SK-N-SH (cell line): ENCODE measurements at regions not wholly inside any gene's neighbourhood (a gene's known extent, or its start where the extent isn't known, plus 50 kb on each side); places are given as distances from the start of the nearest gene placed in this dataset.

ENCODE experiments used
- CTCF ChIA-PET: fragments of 300-600, 350-600 bp; formaldehyde crosslinking; extraction: SDS; loops from one replicate; lab custom pipeline; 2021; lab: Yijun Ruan, JAX
- POLR2A ChIA-PET: fragments of 350-600 bp; sonication (Branson Sonifier 250); formaldehyde crosslinking; extraction: SDS; loops from one replicate; lab custom pipeline; 2020; ENCODE audit warnings: antibody characterized with exemption, inconsistent platforms; lab: Yijun Ruan, JAX
- DNase-seq: peaks from one replicate; pipeline ENCODE4 v3.0.0; 2012
- H2AFZ ChIP-seq: fragments of 200-600 bp; sonication (generic); 2 replicates; pipeline ENCODE4 v1.8.1; 2016; ENCODE audit warnings: antibody characterized with exemption, mild to moderate bottlenecking, low read depth
- H3F3A ChIP-seq: fragments of 200-600 bp; sonication (generic); replicated peaks from 2 replicates; pipeline ENCODE3; 2016; ENCODE audit warnings: antibody characterized with exemption, mild to moderate bottlenecking; ENCODE audit not compliant: insufficient read depth
- H3K27ac ChIP-seq, 2 experiments: fragments of 200-500 bp in 1 of 2; fragments of 200-600 bp in 1 of 2; sonication (Bioruptor generic) in 1 of 2; sonication (generic), shearing (Covaris generic) in 1 of 2; 2 replicates each; pipeline versions ENCODE4 v1.5.1 to v1.6.1; 2014 to 2016; ENCODE audit warnings: low read depth in 2 of 2, inconsistent platforms in 1 of 2, low read length in 1 of 2, mild to moderate bottlenecking in 1 of 2, mixed read lengths in 1 of 2
- H3K27me3 ChIP-seq: fragments of 200-600 bp; sonication (generic), shearing (Covaris generic); 2 replicates; pipeline ENCODE4 v1.6.1; 2016; ENCODE audit warnings: mixed run types; ENCODE audit not compliant: insufficient read depth
- H3K36me3 ChIP-seq, 2 experiments: fragments of 200-500 bp in 1 of 2; fragments of 200-600 bp in 1 of 2; sonication (Bioruptor generic) in 1 of 2; sonication (generic) in 1 of 2; replicated peaks in 1 of 2; 2 replicates each; pipeline versions ENCODE3 to v1.5.1; 2014 to 2016; ENCODE audit warnings: low read length in 1 of 2, mild to moderate bottlenecking in 1 of 2; ENCODE audit not compliant: insufficient read depth in 2 of 2, control insufficient read depth in 1 of 2
- H3K4me1 ChIP-seq, 2 experiments: fragments of 200-500 bp in 1 of 2; fragments of 200-600 bp in 1 of 2; sonication (Bioruptor generic) in 1 of 2; sonication (generic), shearing (Covaris generic) in 1 of 2; 2 replicates each; pipeline versions ENCODE4 v1.5.1 to v1.6.1; 2014 to 2016; ENCODE audit warnings: low read depth in 1 of 2, low read length in 1 of 2, mixed run types in 1 of 2; ENCODE audit not compliant: insufficient read depth in 2 of 2, control insufficient read depth in 1 of 2
- H3K4me2 ChIP-seq: fragments of 200-600 bp; sonication (generic), shearing (Covaris generic); 2 replicates; pipeline ENCODE4 v1.6.1; 2017; ENCODE audit warnings: mixed run types
- H3K4me3 ChIP-seq, 2 experiments: fragments of 200-500 bp in 1 of 2; fragments of 200-600 bp in 1 of 2; sonication (Bioruptor generic) in 1 of 2; sonication (generic), shearing (Covaris generic) in 1 of 2; 2 replicates each; pipeline versions ENCODE4 v1.5.1 to v1.8.1; 2014 to 2016; ENCODE audit warnings: low read depth in 2 of 2, inconsistent platforms in 1 of 2, low read length in 1 of 2, mild to moderate bottlenecking in 1 of 2, mixed read lengths in 1 of 2, moderate library complexity in 1 of 2
- H3K79me2 ChIP-seq: fragments of 200-600 bp; sonication (generic); 2 replicates; pipeline ENCODE4 v1.8.1; 2017; ENCODE audit warnings: mild to moderate bottlenecking; ENCODE audit not compliant: insufficient read depth
- H3K9ac ChIP-seq: fragments of 200-600 bp; sonication (generic); 2 replicates; pipeline ENCODE4 v1.6.1; 2017; ENCODE audit warnings: mixed run types
- H3K9me2 ChIP-seq: fragments of 200-600 bp; sonication (generic); 2 replicates; pipeline ENCODE4 v1.6.1; 2017; ENCODE audit warnings: mixed run types
- H3K9me3 ChIP-seq: fragments of 200-600 bp; sonication (generic); 2 replicates; pipeline ENCODE4 v1.6.1; 2017; ENCODE audit warnings: mixed run types, mild to moderate bottlenecking, moderate library complexity
- H4K20me1 ChIP-seq: fragments of 200-600 bp; sonication (generic); 2 replicates; pipeline ENCODE4 v1.6.1; 2017; ENCODE audit warnings: mild to moderate bottlenecking, mixed run types; ENCODE audit not compliant: insufficient read depth
- FOXJ3 ChIP-seq: sonication (generic); formaldehyde crosslinking; IDR thresholded peaks from 2 replicates; pipeline ENCODE4 v1.5.1; 2020; ENCODE audit warnings: mild to moderate bottlenecking, missing genetic modification reagents
- FOXM1 ChIP-seq: IDR thresholded peaks from 2 replicates; pipeline ENCODE4 v1.4.0; 2012; ENCODE audit warnings: low read depth, mild to moderate bottlenecking
- MEF2A ChIP-seq: IDR thresholded peaks from 2 replicates; pipeline ENCODE4 v1.4.0; 2012; ENCODE audit warnings: low read depth, borderline replicate concordance
- MXI1 ChIP-seq: IDR thresholded peaks from 2 replicates; pipeline ENCODE4 v1.6.1; 2012; ENCODE audit warnings: mild to moderate bottlenecking, low read depth, low read length, improper control_type of control experiment
- NFIC ChIP-seq: IDR thresholded peaks from 2 replicates; pipeline ENCODE4 v1.4.0; 2012; ENCODE audit warnings: borderline replicate concordance
- POLR2AphosphoS5 ChIP-seq: IDR thresholded peaks from 2 replicates; pipeline ENCODE4 v1.6.1; 2012; ENCODE audit warnings: low read depth, low read length
- RCOR1 ChIP-seq: fragments of 150-350 bp; IDR thresholded peaks from 2 replicates; pipeline ENCODE4 v1.6.1; 2017; ENCODE audit warnings: antibody characterized with exemption, low read length
- SIN3A ChIP-seq: IDR thresholded peaks from 2 replicates; pipeline ENCODE4 v1.6.1; 2012; ENCODE audit warnings: low read depth, mild to moderate bottlenecking, low read length, moderate library complexity, borderline replicate concordance
- SMC3 ChIP-seq: IDR thresholded peaks from 2 replicates; pipeline ENCODE4 v1.6.1; 2012; ENCODE audit warnings: low read depth, low read length, improper control_type of control experiment
- TEAD4 ChIP-seq: IDR thresholded peaks from 2 replicates; pipeline ENCODE4 v1.4.0; 2012; ENCODE audit warnings: mild to moderate bottlenecking, borderline replicate concordance; ENCODE audit not compliant: insufficient read depth
- WGBS: methylation state at CpG from one replicate; pipeline ENCODE4 v1.1.6; 2017; ENCODE audit warnings: low lambda C conversion rate; 5-methylcytosine and 5-hydroxymethylcytosine counted together
- TF ChIP-seq, protein P1 (sequence below): fragments of 200-600 bp; sonication (generic); IDR thresholded peaks from 2 replicates; pipeline ENCODE4 v1.6.1; 2017; ENCODE audit warnings: antibody characterized with exemption, mild to moderate bottlenecking, moderate library complexity
- TF ChIP-seq, protein P2 (sequence below): IDR thresholded peaks from 2 replicates; pipeline ENCODE4 v1.4.0; 2012; ENCODE audit warnings: low read depth, borderline replicate concordance
- TF ChIP-seq, protein P3 (sequence below): IDR thresholded peaks from 2 replicates; pipeline ENCODE4 v1.6.1; 2012; ENCODE audit warnings: mild to moderate bottlenecking, low read depth, low read length, moderate library complexity
- TF ChIP-seq, protein P4 (sequence below): IDR thresholded peaks from 2 replicates; pipeline ENCODE4 v1.4.0; 2012; ENCODE audit warnings: low read depth, borderline replicate concordance

DNA sequence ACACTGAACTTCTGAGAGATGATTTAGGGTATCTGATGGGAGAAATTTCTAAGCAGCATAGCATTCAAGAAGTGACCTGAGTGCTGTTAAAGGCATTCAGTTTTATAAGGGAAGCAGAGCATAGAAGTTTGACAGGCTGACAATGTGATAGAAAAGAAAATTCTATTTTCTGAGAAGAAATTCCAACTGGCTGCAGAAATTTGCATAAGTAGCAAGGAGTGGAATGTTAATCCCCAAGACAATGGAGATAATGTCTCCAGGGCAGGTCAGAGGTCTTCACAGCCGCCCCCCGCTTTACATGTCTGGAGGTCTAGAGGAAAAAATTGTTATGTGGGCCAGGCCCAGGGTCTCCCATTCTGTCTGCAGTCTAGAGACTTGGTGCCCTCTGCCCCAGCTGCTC, 1361.8 kb upstream of the EYS start:
- WGBS: 72% methylated on average over 2 of the region's 2 CpGs
- no peaks in the 10 kb centered on the region for H3F3A ChIP-seq
- H4K20me1 ChIP-seq: no peaks in the 10 kb centered on the region
- no peaks in the 10 kb centered on the region for H3K9me2 ChIP-seq
- H3K27ac ChIP-seq: no peak overlapping the region
- no peaks in the 10 kb centered on the region for H3K27me3 ChIP-seq
- CTCF ChIA-PET: no interaction called here
- POLR2A ChIA-PET: no interaction called here
- no peak overlapping the region for H3K9ac ChIP-seq
- TF ChIP-seq, protein P1, sequence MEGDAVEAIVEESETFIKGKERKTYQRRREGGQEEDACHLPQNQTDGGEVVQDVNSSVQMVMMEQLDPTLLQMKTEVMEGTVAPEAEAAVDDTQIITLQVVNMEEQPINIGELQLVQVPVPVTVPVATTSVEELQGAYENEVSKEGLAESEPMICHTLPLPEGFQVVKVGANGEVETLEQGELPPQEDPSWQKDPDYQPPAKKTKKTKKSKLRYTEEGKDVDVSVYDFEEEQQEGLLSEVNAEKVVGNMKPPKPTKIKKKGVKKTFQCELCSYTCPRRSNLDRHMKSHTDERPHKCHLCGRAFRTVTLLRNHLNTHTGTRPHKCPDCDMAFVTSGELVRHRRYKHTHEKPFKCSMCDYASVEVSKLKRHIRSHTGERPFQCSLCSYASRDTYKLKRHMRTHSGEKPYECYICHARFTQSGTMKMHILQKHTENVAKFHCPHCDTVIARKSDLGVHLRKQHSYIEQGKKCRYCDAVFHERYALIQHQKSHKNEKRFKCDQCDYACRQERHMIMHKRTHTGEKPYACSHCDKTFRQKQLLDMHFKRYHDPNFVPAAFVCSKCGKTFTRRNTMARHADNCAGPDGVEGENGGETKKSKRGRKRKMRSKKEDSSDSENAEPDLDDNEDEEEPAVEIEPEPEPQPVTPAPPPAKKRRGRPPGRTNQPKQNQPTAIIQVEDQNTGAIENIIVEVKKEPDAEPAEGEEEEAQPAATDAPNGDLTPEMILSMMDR: no peak
- TF ChIP-seq, protein P2, sequence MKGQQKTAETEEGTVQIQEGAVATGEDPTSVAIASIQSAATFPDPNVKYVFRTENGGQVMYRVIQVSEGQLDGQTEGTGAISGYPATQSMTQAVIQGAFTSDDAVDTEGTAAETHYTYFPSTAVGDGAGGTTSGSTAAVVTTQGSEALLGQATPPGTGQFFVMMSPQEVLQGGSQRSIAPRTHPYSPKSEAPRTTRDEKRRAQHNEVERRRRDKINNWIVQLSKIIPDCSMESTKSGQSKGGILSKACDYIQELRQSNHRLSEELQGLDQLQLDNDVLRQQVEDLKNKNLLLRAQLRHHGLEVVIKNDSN: no peak
- TF ChIP-seq TEAD4 (no peak), RCOR1 (no peak), POLR2AphosphoS5 (no peak), MXI1 (no peak), FOXJ3 (CRISPR knock-in tag) (no peak), SMC3 (no peak)
- TF ChIP-seq, protein P3, sequence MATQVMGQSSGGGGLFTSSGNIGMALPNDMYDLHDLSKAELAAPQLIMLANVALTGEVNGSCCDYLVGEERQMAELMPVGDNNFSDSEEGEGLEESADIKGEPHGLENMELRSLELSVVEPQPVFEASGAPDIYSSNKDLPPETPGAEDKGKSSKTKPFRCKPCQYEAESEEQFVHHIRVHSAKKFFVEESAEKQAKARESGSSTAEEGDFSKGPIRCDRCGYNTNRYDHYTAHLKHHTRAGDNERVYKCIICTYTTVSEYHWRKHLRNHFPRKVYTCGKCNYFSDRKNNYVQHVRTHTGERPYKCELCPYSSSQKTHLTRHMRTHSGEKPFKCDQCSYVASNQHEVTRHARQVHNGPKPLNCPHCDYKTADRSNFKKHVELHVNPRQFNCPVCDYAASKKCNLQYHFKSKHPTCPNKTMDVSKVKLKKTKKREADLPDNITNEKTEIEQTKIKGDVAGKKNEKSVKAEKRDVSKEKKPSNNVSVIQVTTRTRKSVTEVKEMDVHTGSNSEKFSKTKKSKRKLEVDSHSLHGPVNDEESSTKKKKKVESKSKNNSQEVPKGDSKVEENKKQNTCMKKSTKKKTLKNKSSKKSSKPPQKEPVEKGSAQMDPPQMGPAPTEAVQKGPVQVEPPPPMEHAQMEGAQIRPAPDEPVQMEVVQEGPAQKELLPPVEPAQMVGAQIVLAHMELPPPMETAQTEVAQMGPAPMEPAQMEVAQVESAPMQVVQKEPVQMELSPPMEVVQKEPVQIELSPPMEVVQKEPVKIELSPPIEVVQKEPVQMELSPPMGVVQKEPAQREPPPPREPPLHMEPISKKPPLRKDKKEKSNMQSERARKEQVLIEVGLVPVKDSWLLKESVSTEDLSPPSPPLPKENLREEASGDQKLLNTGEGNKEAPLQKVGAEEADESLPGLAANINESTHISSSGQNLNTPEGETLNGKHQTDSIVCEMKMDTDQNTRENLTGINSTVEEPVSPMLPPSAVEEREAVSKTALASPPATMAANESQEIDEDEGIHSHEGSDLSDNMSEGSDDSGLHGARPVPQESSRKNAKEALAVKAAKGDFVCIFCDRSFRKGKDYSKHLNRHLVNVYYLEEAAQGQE: no peak
- no peak overlapping the region for H2AFZ ChIP-seq
- H3K79me2 ChIP-seq: no peaks in the 10 kb centered on the region
- H3K36me3 ChIP-seq: no peaks in the 10 kb centered on the region
- H3K4me2 ChIP-seq: no peak overlapping the region
- H3K4me3 ChIP-seq: no peak overlapping the region
- H3K9me3 ChIP-seq: 0 out of 2 replicates have a peak, but pooled peaks cover 1% of the 10 kb centered on the region
- DNase-seq: no peak
- H3K4me1 ChIP-seq: no peaks in the 10 kb centered on the region

DNA sequence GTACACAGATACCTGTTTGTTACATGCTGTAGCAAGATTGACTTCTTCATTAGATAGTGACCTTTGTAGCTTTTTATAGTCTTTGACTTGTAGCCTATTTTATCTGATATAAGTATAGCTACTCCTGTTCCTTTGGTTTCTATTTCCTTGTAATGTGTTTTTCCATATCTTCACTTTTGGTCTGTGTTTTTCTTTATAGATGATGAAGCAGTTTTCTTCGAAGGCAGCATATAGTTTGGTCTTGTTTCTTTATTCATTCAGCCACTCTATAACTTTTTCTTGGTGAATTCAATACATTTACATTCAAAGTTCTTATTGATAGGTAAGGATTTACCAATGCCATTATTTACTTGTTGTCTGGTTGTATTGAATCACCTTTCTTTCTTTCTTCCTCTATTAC, 1357.3 kb upstream of the EYS start:
- DNase-seq: no peak
- Histone ChIP-seq H3K4me3 (no peak overlapping the region), H3K27ac (no peak overlapping the region), H3K9me2 (no peaks in the 10 kb centered on the region), H3K9ac (no peak overlapping the region), H2AFZ (no peak overlapping the region), H3K4me1 (no peaks in the 10 kb centered on the region), H3K79me2 (no peaks in the 10 kb centered on the region), H3K36me3 (no peaks in the 10 kb centered on the region), H3K27me3 (no peaks in the 10 kb centered on the region), H3K4me2 (no peak overlapping the region), H3F3A (no peaks in the 10 kb centered on the region), H3K9me3 (peaks cover 6% of the 10 kb centered on the region; the same call in 1 of the 2 replicates), H4K20me1 (no peaks in the 10 kb centered on the region)
- 29% methylated on average over 1 of the region's 1 CpG for WGBS
- CTCF ChIA-PET: no interaction called here
- POLR2A ChIA-PET: no interaction called here
- TF ChIP-seq POLR2AphosphoS5 (no peak), FOXJ3 (CRISPR knock-in tag) (no peak), SMC3 (no peak), MEF2A (no peak), FOXM1 (no peak), TEAD4 (no peak), SIN3A (no peak), NFIC (no peak)
- TF ChIP-seq, protein P4, sequence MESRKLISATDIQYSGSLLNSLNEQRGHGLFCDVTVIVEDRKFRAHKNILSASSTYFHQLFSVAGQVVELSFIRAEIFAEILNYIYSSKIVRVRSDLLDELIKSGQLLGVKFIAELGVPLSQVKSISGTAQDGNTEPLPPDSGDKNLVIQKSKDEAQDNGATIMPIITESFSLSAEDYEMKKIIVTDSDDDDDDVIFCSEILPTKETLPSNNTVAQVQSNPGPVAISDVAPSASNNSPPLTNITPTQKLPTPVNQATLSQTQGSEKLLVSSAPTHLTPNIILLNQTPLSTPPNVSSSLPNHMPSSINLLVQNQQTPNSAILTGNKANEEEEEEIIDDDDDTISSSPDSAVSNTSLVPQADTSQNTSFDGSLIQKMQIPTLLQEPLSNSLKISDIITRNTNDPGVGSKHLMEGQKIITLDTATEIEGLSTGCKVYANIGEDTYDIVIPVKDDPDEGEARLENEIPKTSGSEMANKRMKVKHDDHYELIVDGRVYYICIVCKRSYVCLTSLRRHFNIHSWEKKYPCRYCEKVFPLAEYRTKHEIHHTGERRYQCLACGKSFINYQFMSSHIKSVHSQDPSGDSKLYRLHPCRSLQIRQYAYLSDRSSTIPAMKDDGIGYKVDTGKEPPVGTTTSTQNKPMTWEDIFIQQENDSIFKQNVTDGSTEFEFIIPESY: no peak
- TF ChIP-seq, protein P3: no peak
